ENCODE measurements at regions not wholly inside any gene's neighbourhood (a gene's known extent, or its start where the extent isn't known, plus 50 kb on each side); places are given as distances from the start of the nearest gene placed in this dataset.
"Not testable (repeated sequence)": the region's sequence is repeated elsewhere in the genome, so short reads cannot be mapped to it uniquely, and the experiment has no call there.

DNA sequence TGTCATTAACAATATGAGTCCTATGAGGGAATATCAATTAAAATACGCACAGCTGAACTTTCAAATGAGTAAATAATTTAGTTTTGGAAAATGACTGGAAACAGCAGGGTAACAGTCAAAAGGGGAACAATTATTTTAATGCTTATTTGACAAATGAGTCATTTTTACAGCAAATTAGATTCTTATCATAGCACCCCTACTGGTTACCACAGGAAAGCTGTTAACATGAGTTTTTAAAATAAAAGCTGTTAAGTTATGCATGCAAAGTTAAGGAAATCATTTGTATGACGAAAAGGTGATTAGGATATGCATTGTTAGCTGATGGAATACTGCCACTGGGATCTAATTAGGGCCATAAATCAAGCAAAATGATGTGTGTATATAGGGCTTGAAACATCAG is 435.1 kb upstream of the MEIS1 start:
- Histone ChIP-seq H3K4me3 (ENCODE audit: extremely low read depth, insufficient read depth, low read length, poor library complexity, severe bottlenecking) (no peak overlapping the region), H3K36me3 (ENCODE audit: control insufficient read depth, insufficient read depth, low read length) (no peaks in the 10 kb centered on the region), H3K9me3 (ENCODE audit: control insufficient read depth, low read length) (no peaks in the 10 kb centered on the region), H3K4me1 (ENCODE audit: control insufficient read depth, insufficient read depth, low read length, poor library complexity, severe bottlenecking) (no peaks in the 10 kb centered on the region), H3K27ac (ENCODE audit: low read depth, low read length, severe bottlenecking) (no peak overlapping the region)
- 73 to 76% methylated on average over 1 of the region's 2 CpGs for WGBS, 2 experiments (ENCODE audit: insufficient coverage in 2 of 2)

DNA sequence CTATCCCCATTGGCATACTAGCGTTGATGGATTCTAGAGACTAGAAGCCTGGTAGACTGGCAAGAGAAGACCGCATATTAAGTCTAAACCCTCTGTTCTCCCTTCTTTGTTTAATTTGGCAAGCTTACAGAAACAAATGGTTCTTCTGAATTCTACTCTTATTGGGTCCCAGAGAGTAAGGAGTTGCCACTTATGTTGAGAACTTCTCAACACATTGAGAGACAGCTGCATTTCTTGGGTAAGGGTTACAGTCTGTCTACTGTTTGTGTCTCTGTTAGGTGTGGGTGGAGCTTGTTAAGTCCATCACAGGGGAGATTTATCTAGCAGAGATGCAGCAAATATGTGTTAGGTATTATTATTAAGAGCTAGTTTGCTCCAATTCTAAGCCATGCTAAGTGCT is 435.8 kb upstream of the MEIS1 start:
- Histone ChIP-seq H3K27ac (ENCODE audit: low read depth, low read length, severe bottlenecking) (no peak overlapping the region), H3K4me3 (ENCODE audit: extremely low read depth, insufficient read depth, low read length, poor library complexity, severe bottlenecking) (no peak overlapping the region), H3K4me1 (ENCODE audit: control insufficient read depth, insufficient read depth, low read length, poor library complexity, severe bottlenecking) (no peaks in the 10 kb centered on the region), H3K36me3 (ENCODE audit: control insufficient read depth, insufficient read depth, low read length) (no peaks in the 10 kb centered on the region), H3K9me3 (ENCODE audit: control insufficient read depth, low read length) (no peaks in the 10 kb centered on the region)
- WGBS, 2 experiments (ENCODE audit: insufficient coverage in 2 of 2), result 100% methylated on average over 2 of the region's 2 CpGs

DNA sequence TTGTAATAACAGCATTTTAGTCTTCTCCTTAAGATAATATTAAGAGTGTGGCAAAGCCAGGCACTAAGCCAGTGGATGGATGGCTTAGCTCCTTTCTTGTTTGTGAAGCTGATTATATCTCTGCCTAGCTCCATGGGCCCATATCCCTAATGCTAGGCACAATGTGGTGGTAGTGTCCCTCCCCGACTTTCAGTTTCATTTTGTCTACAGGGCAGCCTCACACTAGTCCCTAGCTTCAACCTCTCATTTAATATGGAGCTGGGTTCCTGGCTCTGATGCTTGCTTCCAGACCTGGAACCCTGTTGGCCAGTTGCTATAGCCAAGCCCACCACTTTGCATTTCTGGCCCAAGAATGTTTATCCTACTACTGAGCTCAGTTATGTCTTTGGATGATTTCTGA is 437.0 kb upstream of the MEIS1 start:
- Histone ChIP-seq H3K4me1 (ENCODE audit: control insufficient read depth, insufficient read depth, low read length, poor library complexity, severe bottlenecking) (no peaks in the 10 kb centered on the region), H3K27ac (ENCODE audit: low read depth, low read length, severe bottlenecking) (no peak overlapping the region), H3K36me3 (ENCODE audit: control insufficient read depth, insufficient read depth, low read length) (no peaks in the 10 kb centered on the region), H3K4me3 (ENCODE audit: extremely low read depth, insufficient read depth, low read length, poor library complexity, severe bottlenecking) (no peak overlapping the region), H3K9me3 (ENCODE audit: control insufficient read depth, low read length) (no peaks in the 10 kb centered on the region)
- no CpG with 5 or more reads among the region's 1 CpG for WGBS, 2 experiments (ENCODE audit: insufficient coverage in 2 of 2)

DNA sequence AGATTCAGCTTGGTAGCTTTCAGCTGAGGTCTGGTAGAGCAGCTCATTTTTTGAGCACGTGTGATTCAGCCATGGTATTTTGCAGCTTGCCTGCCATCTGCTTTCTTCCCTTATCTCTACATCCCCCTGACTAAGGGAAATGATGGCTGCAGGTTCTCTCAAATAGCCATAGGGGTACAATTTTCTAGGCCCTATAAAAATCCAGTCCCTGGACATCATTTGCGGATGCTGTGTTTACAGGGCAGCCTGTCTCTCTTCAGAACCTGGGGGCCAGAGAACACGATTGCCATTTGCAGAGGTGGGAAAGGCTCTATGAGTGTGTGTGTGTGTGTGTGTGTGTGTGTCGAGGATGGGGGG is 442.7 kb upstream of the MEIS1 start:
- Histone ChIP-seq H3K9me3 (ENCODE audit: control insufficient read depth, low read length) (peaks cover 4% of the 10 kb centered on the region), H3K36me3 (ENCODE audit: control insufficient read depth, insufficient read depth, low read length) (no peaks in the 10 kb centered on the region), H3K4me1 (ENCODE audit: control insufficient read depth, insufficient read depth, low read length, poor library complexity, severe bottlenecking) (no peaks in the 10 kb centered on the region), H3K27ac (ENCODE audit: low read depth, low read length, severe bottlenecking) (no peak overlapping the region), H3K4me3 (ENCODE audit: extremely low read depth, insufficient read depth, low read length, poor library complexity, severe bottlenecking) (no peak overlapping the region)
- WGBS, 2 experiments (ENCODE audit: insufficient coverage in 2 of 2), result 89 to 96% methylated on average over 2 to 4 of the region's 4 CpGs

DNA sequence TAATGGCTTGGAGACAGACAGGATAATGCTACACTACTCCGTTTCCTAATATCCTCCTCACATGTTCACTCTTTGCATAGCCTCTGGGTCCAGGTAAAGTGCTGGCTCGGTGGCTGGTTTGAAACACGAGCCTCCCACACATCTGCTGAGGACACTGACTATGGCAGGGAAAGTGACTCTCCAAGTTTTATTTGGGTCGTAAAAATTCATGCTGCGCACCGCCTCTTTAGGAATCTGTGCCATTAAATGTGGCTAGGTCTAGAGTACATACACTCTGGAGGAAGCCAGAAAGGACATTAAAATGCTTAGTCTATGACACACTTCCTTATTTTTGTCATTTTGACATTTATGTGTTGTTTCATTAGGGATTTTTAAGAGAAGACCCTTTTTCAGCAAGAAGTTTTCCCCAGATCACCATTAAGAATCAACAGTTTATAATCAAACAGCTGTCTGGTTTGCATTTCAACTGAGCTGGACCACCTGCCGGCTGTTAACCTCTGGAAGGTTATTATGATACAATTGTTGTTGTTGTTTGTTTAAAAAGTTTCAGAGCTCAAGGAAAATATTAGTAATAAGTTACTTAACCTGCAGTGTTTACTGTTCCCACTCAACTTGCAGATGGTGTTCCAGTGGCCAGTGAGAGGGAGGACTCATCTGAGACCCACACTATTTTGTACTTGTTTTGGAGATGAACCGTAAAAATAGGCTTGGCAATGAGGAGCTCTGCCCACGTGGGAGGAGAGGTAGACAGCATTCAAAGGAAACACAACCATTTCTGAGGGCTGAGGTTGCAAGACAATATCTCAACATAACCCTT is 443.3 kb upstream of the MEIS1 start:
- H3K9me3 ChIP-seq (ENCODE audit: control insufficient read depth, low read length), result peaks cover 4% of the 10 kb centered on the region
- no peak overlapping the region for H3K27ac ChIP-seq (ENCODE audit: low read depth, low read length, severe bottlenecking)
- no peaks in the 10 kb centered on the region for H3K36me3 ChIP-seq (ENCODE audit: control insufficient read depth, insufficient read depth, low read length)
- no peaks in the 10 kb centered on the region for H3K4me1 ChIP-seq (ENCODE audit: control insufficient read depth, insufficient read depth, low read length, poor library complexity, severe bottlenecking)
- H3K4me3 ChIP-seq (ENCODE audit: extremely low read depth, insufficient read depth, low read length, poor library complexity, severe bottlenecking), result no peak overlapping the region
- WGBS, 2 experiments (ENCODE audit: insufficient coverage in 2 of 2), result 71 to 79% methylated on average over 7 of the region's 9 CpGs

DNA sequence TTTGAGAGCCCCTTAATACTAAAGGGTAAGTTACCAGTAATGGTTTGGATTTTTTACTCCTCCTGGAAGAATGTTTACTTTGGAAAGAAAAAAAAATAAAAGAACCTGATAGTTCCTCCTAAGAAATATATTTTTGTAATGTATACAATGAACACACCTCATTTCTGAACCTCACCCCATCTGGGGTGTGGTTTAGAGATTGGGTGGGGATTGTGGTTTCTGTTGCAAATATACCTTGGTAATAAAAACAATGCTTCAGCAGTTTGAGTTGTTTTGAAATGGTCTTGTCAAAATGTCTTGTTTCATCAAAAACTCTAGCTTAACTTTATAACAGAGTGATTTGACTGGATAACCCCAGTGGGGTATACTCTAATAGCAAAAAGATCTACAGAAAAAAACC is 448.9 kb upstream of the MEIS1 start:
- Histone ChIP-seq H3K4me3 (ENCODE audit: extremely low read depth, insufficient read depth, low read length, poor library complexity, severe bottlenecking) (no peak overlapping the region), H3K27ac (ENCODE audit: low read depth, low read length, severe bottlenecking) (no peak overlapping the region), H3K9me3 (ENCODE audit: control insufficient read depth, low read length) (peaks cover 4% of the 10 kb centered on the region), H3K36me3 (ENCODE audit: control insufficient read depth, insufficient read depth, low read length) (no peaks in the 10 kb centered on the region), H3K4me1 (ENCODE audit: control insufficient read depth, insufficient read depth, low read length, poor library complexity, severe bottlenecking) (no peaks in the 10 kb centered on the region)

DNA sequence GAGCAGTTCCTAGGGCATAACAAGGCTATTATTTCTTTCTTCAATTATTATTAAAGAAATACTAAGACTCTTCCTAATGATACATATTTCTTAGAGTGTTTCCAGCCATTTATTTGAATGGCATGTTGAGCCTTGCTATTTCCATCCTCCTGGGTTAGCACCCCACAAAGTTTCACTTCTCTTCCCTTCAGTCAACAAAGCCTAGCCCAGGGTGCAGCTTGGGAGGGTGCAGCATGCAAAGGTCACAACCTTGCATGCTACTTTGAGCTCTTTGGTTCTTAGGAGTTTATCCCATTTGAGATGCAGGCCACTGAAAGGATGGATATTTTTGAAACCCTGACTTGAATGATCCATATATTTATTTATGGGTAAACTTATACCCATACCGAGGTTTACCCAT is 454.4 kb upstream of the MEIS1 start:
- no peaks in the 10 kb centered on the region for H3K4me1 ChIP-seq (ENCODE audit: control insufficient read depth, insufficient read depth, low read length, poor library complexity, severe bottlenecking)
- no CpG with 5 or more reads among the region's 1 CpG for WGBS, 2 experiments (ENCODE audit: insufficient coverage in 2 of 2)
- H3K4me3 ChIP-seq (ENCODE audit: extremely low read depth, insufficient read depth, low read length, poor library complexity, severe bottlenecking), result no peak overlapping the region
- no peak overlapping the region for H3K27ac ChIP-seq (ENCODE audit: low read depth, low read length, severe bottlenecking)
- no peaks in the 10 kb centered on the region for H3K36me3 ChIP-seq (ENCODE audit: control insufficient read depth, insufficient read depth, low read length)
- peaks cover 8% of the 10 kb centered on the region for H3K9me3 ChIP-seq (ENCODE audit: control insufficient read depth, low read length)

DNA sequence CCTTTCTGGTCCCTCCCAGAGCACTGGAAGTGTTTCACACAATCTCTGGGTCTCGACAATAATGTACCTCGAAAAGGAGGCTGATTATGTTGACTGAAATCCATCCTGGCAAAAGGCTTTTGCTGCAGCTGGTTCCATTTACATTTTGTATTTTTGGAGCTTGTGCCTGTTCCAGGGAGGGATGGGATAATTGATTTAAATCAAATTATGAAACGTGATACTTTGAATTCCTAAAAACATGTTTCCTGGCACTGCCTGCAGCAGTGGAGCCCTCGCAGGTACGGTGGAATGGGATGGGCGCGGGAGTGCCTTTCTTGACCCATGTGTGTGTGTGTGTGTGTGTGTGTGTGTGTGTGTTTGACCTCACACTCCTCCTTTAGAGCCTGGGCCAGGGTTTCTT is 455.5 kb upstream of the MEIS1 start:
- Histone ChIP-seq H3K36me3 (ENCODE audit: control insufficient read depth, insufficient read depth, low read length) (no peaks in the 10 kb centered on the region), H3K4me1 (ENCODE audit: control insufficient read depth, insufficient read depth, low read length, poor library complexity, severe bottlenecking) (no peaks in the 10 kb centered on the region), H3K9me3 (ENCODE audit: control insufficient read depth, low read length) (peaks cover 8% of the 10 kb centered on the region), H3K27ac (ENCODE audit: low read depth, low read length, severe bottlenecking) (no peak overlapping the region), H3K4me3 (ENCODE audit: extremely low read depth, insufficient read depth, low read length, poor library complexity, severe bottlenecking) (no peak overlapping the region)
- WGBS, 2 experiments (ENCODE audit: insufficient coverage in 2 of 2), result 95 to 100% methylated on average over 1 to 7 of the region's 7 CpGs

DNA sequence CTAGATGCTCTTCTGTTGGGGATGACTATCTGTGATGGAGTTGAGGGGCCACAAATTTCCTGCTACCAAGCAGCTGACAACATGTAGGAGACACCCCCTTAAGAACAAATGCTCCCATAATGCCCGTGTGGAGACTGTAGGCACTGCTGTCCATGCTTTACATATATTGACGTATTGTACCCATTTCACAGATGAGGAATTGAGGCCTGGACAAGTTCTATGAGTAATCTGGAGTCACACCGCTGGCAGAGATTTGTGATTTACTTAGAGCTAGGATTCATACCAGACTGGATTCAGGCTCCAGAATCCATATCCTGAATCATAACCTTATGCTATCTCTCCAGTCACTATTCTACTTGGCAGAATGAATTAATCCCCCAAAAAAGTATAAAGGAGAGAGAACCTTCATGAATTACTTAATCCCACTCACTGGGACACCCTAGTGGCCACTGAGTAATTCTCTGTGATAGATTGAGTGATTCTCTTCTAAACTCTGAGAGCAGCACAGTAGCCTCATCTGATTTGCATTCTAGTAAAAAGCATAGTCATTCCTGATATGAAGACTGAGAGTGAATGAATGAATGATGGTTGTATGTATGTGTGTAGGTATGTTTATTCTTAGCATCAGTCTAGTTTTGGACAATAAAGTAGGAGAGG is 460.7 kb upstream of the MEIS1 start:
- Histone ChIP-seq H3K9me3 (ENCODE audit: control insufficient read depth, low read length) (peaks cover 8% of the 10 kb centered on the region), H3K4me1 (ENCODE audit: control insufficient read depth, insufficient read depth, low read length, poor library complexity, severe bottlenecking) (no peaks in the 10 kb centered on the region), H3K4me3 (ENCODE audit: extremely low read depth, insufficient read depth, low read length, poor library complexity, severe bottlenecking) (no peak overlapping the region), H3K27ac (ENCODE audit: low read depth, low read length, severe bottlenecking) (no peak overlapping the region), H3K36me3 (ENCODE audit: control insufficient read depth, insufficient read depth, low read length) (no peaks in the 10 kb centered on the region)
- WGBS, 2 experiments (ENCODE audit: insufficient coverage in 2 of 2), result 96% methylated on average over 3 of the region's 3 CpGs; no CpG with 5 or more reads in 1 of the 2 experiments

DNA sequence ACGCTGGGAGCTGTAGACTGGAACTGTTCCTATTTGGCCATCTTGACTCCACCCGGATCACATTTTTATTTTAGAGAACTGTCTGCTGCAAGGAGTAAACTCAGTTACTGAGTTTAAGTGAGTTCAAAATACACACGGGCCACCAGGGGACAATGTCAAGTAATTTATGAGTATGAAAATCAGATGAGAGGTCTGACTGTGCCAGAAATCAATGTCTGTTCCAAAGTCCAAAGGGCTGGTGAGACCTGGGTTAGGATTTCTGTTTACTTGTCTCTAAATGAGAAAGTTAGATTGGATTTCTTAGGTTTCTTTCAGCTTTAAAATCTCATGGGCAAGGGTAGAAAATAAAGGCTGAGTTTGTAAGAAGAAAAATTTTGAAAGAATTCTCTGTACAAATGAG is 465.8 kb upstream of the MEIS1 start:
- Histone ChIP-seq H3K4me3 (ENCODE audit: extremely low read depth, insufficient read depth, low read length, poor library complexity, severe bottlenecking) (no peak overlapping the region), H3K36me3 (ENCODE audit: control insufficient read depth, insufficient read depth, low read length) (no peaks in the 10 kb centered on the region), H3K4me1 (ENCODE audit: control insufficient read depth, insufficient read depth, low read length, poor library complexity, severe bottlenecking) (no peaks in the 10 kb centered on the region), H3K27ac (ENCODE audit: low read depth, low read length, severe bottlenecking) (no peak overlapping the region), H3K9me3 (ENCODE audit: control insufficient read depth, low read length) (no peaks in the 10 kb centered on the region)
- 80 to 93% methylated on average over 2 of the region's 3 CpGs for WGBS, 2 experiments (ENCODE audit: insufficient coverage in 2 of 2)

DNA sequence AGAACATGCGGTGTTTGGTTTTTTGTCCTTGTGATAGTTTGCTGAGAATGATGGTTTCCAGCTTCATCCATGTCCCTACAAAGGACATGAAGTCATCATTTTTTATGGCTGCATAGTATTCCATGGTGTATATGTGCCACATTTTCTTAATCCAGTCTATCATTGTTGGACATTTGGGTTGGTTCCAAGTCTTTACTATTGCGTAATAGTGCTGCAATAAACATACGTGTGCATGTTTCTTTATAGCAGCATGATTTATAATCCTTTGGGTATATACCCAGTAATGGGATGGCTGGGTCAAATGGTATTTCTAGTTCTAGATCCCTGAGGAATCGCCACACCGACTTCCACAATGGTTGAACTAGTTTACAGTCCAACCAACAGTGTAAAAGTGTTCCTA is 471.6 kb upstream of the MEIS1 start:
- not testable (repeated sequence) for H3K27ac ChIP-seq (ENCODE audit: low read depth, low read length, severe bottlenecking); H3K4me3 ChIP-seq (ENCODE audit: extremely low read depth, insufficient read depth, low read length, poor library complexity, severe bottlenecking); H3K36me3 ChIP-seq (ENCODE audit: control insufficient read depth, insufficient read depth, low read length); H3K9me3 ChIP-seq (ENCODE audit: control insufficient read depth, low read length); H3K4me1 ChIP-seq (ENCODE audit: control insufficient read depth, insufficient read depth, low read length, poor library complexity, severe bottlenecking)
- no CpG with 5 or more reads among the region's 5 CpGs for WGBS, 2 experiments (ENCODE audit: insufficient coverage in 2 of 2)

Data from mesodermal cell (in vitro differentiated cells).